ENCODE measurements at regions not wholly inside any gene's neighbourhood (a gene's known extent, or its start where the extent isn't known, plus 50 kb on each side); places are given as distances from the start of the nearest gene placed in this dataset.

- DNase-seq (ENCODE audit: low spot score): no peak
Measured at GRCh38 chr12:25825446-25825845, 133.0 kb upstream of the RASSF8 start.

GRCh38 chr12:25827141-25827540 is 131.3 kb upstream of the RASSF8 start:
- no peak for DNase-seq (ENCODE audit: low spot score)

- DNase-seq (ENCODE audit: low spot score): no peak
Measured at GRCh38 chr12:25827747-25828146, 130.7 kb upstream of the RASSF8 start.

- no peak for DNase-seq (ENCODE audit: low spot score)
Measured at GRCh38 chr12:25828188-25828587, 130.3 kb upstream of the RASSF8 start.

GRCh38 chr12:25829192-25829591 is 129.3 kb upstream of the RASSF8 start:
- peak; percentile 12 for DNase-seq (ENCODE audit: low spot score)

GRCh38 chr12:25830456-25830855 is 128.0 kb upstream of the RASSF8 start:
- no peak for DNase-seq (ENCODE audit: low spot score)

- DNase-seq (ENCODE audit: low spot score): no peak
Measured at GRCh38 chr12:25833657-25834056, 124.8 kb upstream of the RASSF8 start.

GRCh38 chr12:25835385-25835784 is 123.1 kb upstream of the RASSF8 start:
- no peak for DNase-seq (ENCODE audit: low spot score)

GRCh38 chr12:25838007-25838406 is 120.5 kb upstream of the RASSF8 start:
- DNase-seq (ENCODE audit: low spot score): no peak

- no peak for DNase-seq (ENCODE audit: low spot score)
Measured at GRCh38 chr12:25839470-25839869, 119.0 kb upstream of the RASSF8 start.

GRCh38 chr12:25840678-25841465 is 117.6 kb upstream of the RASSF8 start:
- DNase-seq (ENCODE audit: low spot score): no peak

GRCh38 chr12:25842254-25842653 is 116.2 kb upstream of the RASSF8 start:
- DNase-seq (ENCODE audit: low spot score): no peak

GRCh38 chr12:25843976-25844375 is 114.5 kb upstream of the RASSF8 start:
- no peak for DNase-seq (ENCODE audit: low spot score)

- no peak for DNase-seq (ENCODE audit: low spot score)
Measured at GRCh38 chr12:25845415-25845814, 113.1 kb upstream of the RASSF8 start.

GRCh38 chr12:25852792-25853191 is 105.7 kb upstream of the RASSF8 start:
- no peak for DNase-seq (ENCODE audit: low spot score)

- no peak for DNase-seq (ENCODE audit: low spot score)
Measured at GRCh38 chr12:25853316-25854095, 105.0 kb upstream of the RASSF8 start.

GRCh38 chr12:25854991-25855390 is 103.5 kb upstream of the RASSF8 start:
- DNase-seq (ENCODE audit: low spot score): no peak

- no peak for DNase-seq (ENCODE audit: low spot score)
Measured at GRCh38 chr12:25855716-25856115, 102.8 kb upstream of the RASSF8 start.

GRCh38 chr12:25859976-25860375 is 98.5 kb upstream of the RASSF8 start:
- DNase-seq (ENCODE audit: low spot score): peak; percentile 34

- no peak for DNase-seq (ENCODE audit: low spot score)
Measured at GRCh38 chr12:25861226-25861625, 97.3 kb upstream of the RASSF8 start.

- DNase-seq (ENCODE audit: low spot score): peak; percentile 28
Measured at GRCh38 chr12:25864306-25865276, 93.9 kb upstream of the RASSF8 start.
